Upper lobe of left lung (tissue), 6 donors: ENCODE measurements at regions not wholly inside any gene's neighbourhood (a gene's known extent, or its start where the extent isn't known, plus 50 kb on each side); places are given as distances from the start of the nearest gene placed in this dataset.
"Not testable (repeated sequence)": the region's sequence is repeated elsewhere in the genome, so short reads cannot be mapped to it uniquely, and the experiment has no call there.

Source experiments
- ATAC-seq, 2 donors: fragments of 200-7000 bp; cut with Tn5 transposase; one replicate each; pipeline ENCODE4 v1.9.1; 2022; ENCODE audit warnings: mild to moderate bottlenecking in 2 of 2, moderate library complexity in 2 of 2; ENCODE audit not compliant: low FRiP score in 2 of 2
- DNase-seq, 2 donors: peaks; one replicate each; pipeline ENCODE4 v3.0.0-alpha.2; 2019 to 2020
- H3K27ac ChIP-seq, 4 donors: fragments of 200-600 bp; sonication (generic); one replicate each; pipeline ENCODE4 v1.5.1; 2016 to 2019
- H3K27me3 ChIP-seq, 4 donors: fragments of 200-600 bp; sonication (generic); one replicate each; pipeline ENCODE4 v1.5.1; 2017 to 2019
- H3K36me3 ChIP-seq, 4 donors: fragments of 200-600 bp; sonication (generic); one replicate each; pipeline ENCODE4 v1.5.1; 2016 to 2019
- H3K4me1 ChIP-seq, 4 donors: fragments of 200-600 bp; sonication (generic); one replicate each; pipeline ENCODE4 v1.5.1; 2018 to 2019
- H3K4me3 ChIP-seq, 4 donors: fragments of 200-600 bp; sonication (generic); one replicate each; pipeline ENCODE4 v1.5.1; 2017 to 2019; ENCODE audit warnings: mild to moderate bottlenecking in 2 of 4, moderate library complexity in 1 of 4
- H3K9me3 ChIP-seq, 4 donors: fragments of 200-600 bp; sonication (generic); one replicate each; pipeline ENCODE4 v1.5.1; 2018 to 2019
- EP300 ChIP-seq, 4 donors: sonication (generic); formaldehyde crosslinking; IDR thresholded peaks; one replicate each; pipeline ENCODE4 v1.5.1; 2017; ENCODE audit warnings: antibody characterized with exemption in 4 of 4, control low read depth in 2 of 4
- POLR2A ChIP-seq, 4 donors: fragments of 450-650 bp; IDR thresholded peaks; one replicate each; pipeline ENCODE4 v1.5.1; 2016 to 2017; ENCODE audit warnings: antibody characterized with exemption in 4 of 4, mild to moderate bottlenecking in 2 of 4
- POLR2AphosphoS5 ChIP-seq, 2 donors: sonication (generic); formaldehyde crosslinking; IDR thresholded peaks; one replicate each; pipeline ENCODE4 v1.5.1; 2017; ENCODE audit warnings: antibody characterized with exemption in 2 of 2
- WGBS, 2 donors: methylation state at CpG; one replicate each; pipeline ENCODE4 v1.1.5; 2017 to 2018; 5-methylcytosine and 5-hydroxymethylcytosine counted together
- TF ChIP-seq, protein P1 (sequence below), 6 experiments: fragments of 450-650 bp in 4 of 6; fragments of 200-600 bp in 2 of 6; sonication (generic) in 2 of 6; IDR thresholded peaks; one replicate each; pipeline ENCODE4 v1.5.1; 2016 to 2019; ENCODE audit warnings: antibody characterized with exemption in 6 of 6
- donor health status: DM: no; HTN: no; CAD: no; lungs with moderate emphysema.
- donor health status: DM: no; HTN: yes; CAD: no; lungs with severe emphysema.

DNA sequence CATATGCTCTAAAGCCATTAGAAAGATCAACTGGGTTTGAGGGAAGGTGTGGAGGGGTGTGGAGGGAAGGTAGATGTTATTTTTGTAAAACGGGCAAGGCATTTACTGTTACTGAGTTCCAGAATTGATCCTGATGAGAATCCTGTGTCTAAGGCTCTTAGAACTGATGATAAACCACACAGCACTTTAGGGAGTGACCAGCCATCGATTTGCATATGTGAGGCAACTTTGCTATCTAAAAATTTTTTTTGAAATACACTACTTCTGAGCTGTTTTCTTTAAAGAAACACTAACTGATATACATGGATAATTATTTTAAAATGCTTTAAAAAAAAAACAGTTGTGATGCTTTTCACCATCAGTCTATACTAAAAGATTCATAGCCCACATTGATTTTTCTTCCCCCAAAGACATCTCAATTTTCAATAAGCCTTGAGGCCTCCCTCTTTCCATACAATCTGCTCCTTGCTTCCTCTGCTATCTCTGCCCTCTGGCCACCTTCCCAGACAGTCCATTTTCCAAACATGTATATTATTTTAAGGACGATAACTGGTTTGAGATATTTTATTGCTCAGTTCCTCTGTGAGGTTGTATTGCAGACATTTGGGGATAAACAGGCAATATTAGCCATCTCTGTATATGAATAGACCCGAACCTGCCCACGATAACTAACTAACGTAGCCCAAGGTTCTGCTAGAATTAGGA, 265.9 kb downstream of the EFCAB11 start:
- TF ChIP-seq EP300 (IDR thresholded peaks at IDR 0.05) (no peak), POLR2AphosphoS5 (IDR thresholded peaks at IDR 0.05) (no peak)
- TF ChIP-seq, protein P1, sequence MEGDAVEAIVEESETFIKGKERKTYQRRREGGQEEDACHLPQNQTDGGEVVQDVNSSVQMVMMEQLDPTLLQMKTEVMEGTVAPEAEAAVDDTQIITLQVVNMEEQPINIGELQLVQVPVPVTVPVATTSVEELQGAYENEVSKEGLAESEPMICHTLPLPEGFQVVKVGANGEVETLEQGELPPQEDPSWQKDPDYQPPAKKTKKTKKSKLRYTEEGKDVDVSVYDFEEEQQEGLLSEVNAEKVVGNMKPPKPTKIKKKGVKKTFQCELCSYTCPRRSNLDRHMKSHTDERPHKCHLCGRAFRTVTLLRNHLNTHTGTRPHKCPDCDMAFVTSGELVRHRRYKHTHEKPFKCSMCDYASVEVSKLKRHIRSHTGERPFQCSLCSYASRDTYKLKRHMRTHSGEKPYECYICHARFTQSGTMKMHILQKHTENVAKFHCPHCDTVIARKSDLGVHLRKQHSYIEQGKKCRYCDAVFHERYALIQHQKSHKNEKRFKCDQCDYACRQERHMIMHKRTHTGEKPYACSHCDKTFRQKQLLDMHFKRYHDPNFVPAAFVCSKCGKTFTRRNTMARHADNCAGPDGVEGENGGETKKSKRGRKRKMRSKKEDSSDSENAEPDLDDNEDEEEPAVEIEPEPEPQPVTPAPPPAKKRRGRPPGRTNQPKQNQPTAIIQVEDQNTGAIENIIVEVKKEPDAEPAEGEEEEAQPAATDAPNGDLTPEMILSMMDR (IDR thresholded peaks at IDR 0.05) = no peak
- H3K27ac ChIP-seq = no peak overlapping the region
- H3K36me3 ChIP-seq = no peaks in the 10 kb centered on the region
- WGBS, 2 donors = 79 to 86% methylated on average over 6 of the region's 6 CpGs
- ATAC-seq = no peak
- no peaks in the 10 kb centered on the region for H3K27me3 ChIP-seq
- H3K4me3 ChIP-seq = no peak overlapping the region
- no peak for DNase-seq
- peaks cover 0 to 7% (median 0%) of the 10 kb centered on the region in 4 donors for H3K9me3 ChIP-seq
- H3K4me1 ChIP-seq = no peaks in the 10 kb centered on the region

DNA sequence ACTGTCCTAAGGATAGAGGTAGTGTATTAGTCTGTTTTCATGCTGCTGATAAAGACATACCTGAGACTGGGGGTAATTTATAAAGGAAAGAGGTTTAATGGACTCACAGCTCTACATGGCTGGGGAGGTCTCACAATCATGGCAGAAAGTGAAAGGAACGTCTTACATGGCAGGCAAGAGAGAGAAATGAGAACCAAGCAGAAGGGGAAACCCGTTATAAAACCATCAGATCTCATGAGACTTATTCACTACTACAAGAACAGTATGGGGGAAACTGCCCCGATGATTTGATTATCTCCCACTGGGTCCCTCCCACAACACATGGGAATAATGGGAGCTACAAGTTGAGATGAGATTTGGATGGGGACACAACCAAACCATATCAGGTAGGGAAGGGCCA, 267.4 kb downstream of the EFCAB11 start:
- not testable (repeated sequence) for H3K4me3 ChIP-seq, H3K27ac ChIP-seq, ATAC-seq, DNase-seq, H3K36me3 ChIP-seq, H3K27me3 ChIP-seq, H3K4me1 ChIP-seq, H3K9me3 ChIP-seq
- 51 to 55% methylated on average over 3 of the region's 3 CpGs for WGBS, 2 donors

DNA sequence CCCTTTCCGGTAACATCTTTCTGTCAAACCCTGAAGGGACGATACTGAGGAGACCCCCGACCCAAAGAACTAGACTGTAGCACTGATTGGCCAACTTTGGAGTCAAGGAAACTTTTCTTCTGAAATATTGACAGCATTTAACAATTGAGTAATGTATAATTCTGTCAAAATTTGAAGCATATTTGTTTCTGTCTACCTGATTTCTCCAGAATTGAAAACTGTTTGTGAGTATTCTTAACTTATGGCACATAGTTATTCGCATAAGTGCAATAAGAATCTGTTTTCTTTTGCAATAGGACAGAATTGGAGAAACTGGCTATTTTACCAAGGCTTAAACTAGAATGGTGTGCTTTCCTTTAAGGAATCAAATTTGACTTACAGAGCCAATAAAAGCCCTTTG, 267.1 kb upstream of the FOXN3 start:
- 98 to 99% methylated on average over 4 of the region's 4 CpGs for WGBS, 2 donors
- peaks cover 0 to 7% (median 0%) of the 10 kb centered on the region in 4 donors for H3K9me3 ChIP-seq
- no peaks in the 10 kb centered on the region for H3K27me3 ChIP-seq
- no peaks in the 10 kb centered on the region for H3K36me3 ChIP-seq
- ATAC-seq (no peak), DNase-seq (no peak)
- H3K27ac ChIP-seq = no peak overlapping the region
- peaks cover 0 to 6% (median 1%) of the 10 kb centered on the region in 4 donors for H3K4me1 ChIP-seq
- no peak overlapping the region for H3K4me3 ChIP-seq
- TF ChIP-seq, protein P1 (IDR thresholded peaks at IDR 0.05) = no peak
- no peak for TF ChIP-seq EP300 (IDR thresholded peaks at IDR 0.05)
- TF ChIP-seq POLR2A (IDR thresholded peaks at IDR 0.05) = no peak
- TF ChIP-seq POLR2AphosphoS5 (IDR thresholded peaks at IDR 0.05) = no peak

DNA sequence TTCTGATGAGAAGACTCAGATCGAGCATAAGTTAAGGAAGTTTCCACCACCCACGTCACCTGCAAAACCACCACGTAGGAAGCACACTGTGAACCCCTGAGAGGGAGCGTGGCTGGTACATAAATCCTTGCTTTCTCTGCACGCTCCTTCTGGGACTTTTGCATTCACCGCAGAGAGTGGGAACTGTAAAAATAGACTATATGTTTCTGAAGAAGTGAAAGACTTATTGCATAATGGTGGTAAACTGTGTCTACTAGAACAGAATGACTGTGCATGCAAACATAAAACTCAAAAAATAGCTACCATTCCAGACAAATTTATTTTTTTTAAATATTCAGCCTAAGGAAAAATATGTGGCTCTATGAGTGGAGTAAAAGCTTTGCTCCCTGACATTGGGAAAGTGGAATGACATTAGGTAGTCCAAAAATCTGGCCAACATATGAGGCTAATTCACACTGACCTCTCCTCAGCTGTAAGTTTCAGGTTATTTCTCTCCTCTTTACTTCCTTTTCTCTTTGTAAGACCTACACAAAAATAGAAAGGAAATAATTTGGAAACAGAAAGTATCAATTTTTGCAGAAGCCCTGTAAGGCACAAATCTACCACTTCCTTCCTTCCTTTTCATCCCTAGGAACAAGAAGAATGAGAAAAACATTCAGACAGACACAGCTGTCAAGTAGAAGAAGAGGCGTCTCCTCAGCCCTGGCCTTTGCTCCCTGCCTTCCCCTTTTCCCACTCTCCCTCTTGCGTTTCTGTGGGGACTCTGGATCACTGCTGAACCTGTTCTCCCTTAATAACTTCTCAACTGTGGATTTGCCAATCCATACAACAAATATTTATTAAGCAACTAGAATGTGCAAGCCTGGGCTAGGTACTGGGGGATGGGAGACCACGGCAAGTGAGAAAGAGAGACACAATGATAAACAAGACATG, 264.3 kb upstream of the FOXN3 start:
- Histone ChIP-seq H3K27ac (peak overlapping the region; percentile 31 to 66 (median 48)), H3K4me3 (no peak overlapping the region), H3K4me1 (peaks cover 0 to 6% (median 1%) of the 10 kb centered on the region in 4 donors), H3K36me3 (no peaks in the 10 kb centered on the region), H3K9me3 (peaks cover 0 to 7% (median 0%) of the 10 kb centered on the region in 4 donors), H3K27me3 (no peaks in the 10 kb centered on the region)
- TF ChIP-seq EP300 (IDR thresholded peaks at IDR 0.05) (peak in 1 of 4 donors; percentile 82), POLR2A (IDR thresholded peaks at IDR 0.05) (no peak)
- ATAC-seq (peak in 1 of 2 donors; percentile 73), DNase-seq (peak in 1 of 2 donors; percentile 37)
- 57 to 65% methylated on average over 9 of the region's 9 CpGs for WGBS, 2 donors

DNA sequence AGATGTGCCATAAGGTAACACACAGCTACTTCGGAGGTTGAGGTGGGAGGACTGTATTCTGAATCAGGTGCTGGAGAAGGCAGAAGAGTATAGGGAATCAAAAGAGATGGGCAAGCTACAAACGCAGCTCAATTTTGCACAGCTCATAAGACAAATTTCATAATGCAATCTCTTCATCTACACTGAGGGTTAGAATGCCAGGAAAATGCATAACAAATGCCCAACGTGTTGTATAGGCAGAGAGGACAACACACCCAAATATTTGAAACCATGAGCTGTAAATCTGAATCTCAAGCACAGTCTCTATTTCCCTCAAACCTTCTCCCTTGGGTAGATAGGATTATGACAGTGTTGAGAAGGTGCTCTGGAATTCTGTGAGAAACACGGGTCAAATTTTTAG, 263.1 kb upstream of the FOXN3 start:
- no peak overlapping the region for H3K4me3 ChIP-seq
- H3K36me3 ChIP-seq = no peaks in the 10 kb centered on the region
- no peak for DNase-seq
- H3K27me3 ChIP-seq = no peaks in the 10 kb centered on the region
- peaks cover 0 to 6% (median 1%) of the 10 kb centered on the region in 4 donors for H3K4me1 ChIP-seq
- no peak overlapping the region for H3K27ac ChIP-seq
- TF ChIP-seq EP300 (IDR thresholded peaks at IDR 0.05) = no peak
- no peak for TF ChIP-seq POLR2AphosphoS5 (IDR thresholded peaks at IDR 0.05)
- TF ChIP-seq, protein P1 (IDR thresholded peaks at IDR 0.05) = no peak
- no peak for TF ChIP-seq POLR2A (IDR thresholded peaks at IDR 0.05)
- peaks cover 0 to 7% (median 0%) of the 10 kb centered on the region in 4 donors for H3K9me3 ChIP-seq
- WGBS, 2 donors = 76 to 85% methylated on average over 4 of the region's 4 CpGs
- ATAC-seq = no peak
